Progenitor cell of endocrine pancreas (in vitro differentiated cells): ENCODE measurements at regions not wholly inside any gene's neighbourhood (a gene's known extent, or its start where the extent isn't known, plus 50 kb on each side); places are given as distances from the start of the nearest gene placed in this dataset.

Experiments
- DNase-seq: peaks from one replicate; pipeline ENCODE4 v3.0.0; 2021; ENCODE audit warnings: low spot score; ENCODE audit not compliant: unreplicated experiment
- H3K27ac Mint-ChIP-seq: 2 replicates; pipeline ENCODE4 v1.8.0; 2021; ENCODE audit warnings: mild to moderate bottlenecking, moderate library complexity, mixed read lengths
- H3K27me3 Mint-ChIP-seq: 2 replicates; pipeline ENCODE4 v1.8.0; 2021; ENCODE audit warnings: mixed read lengths
- H3K36me3 Mint-ChIP-seq: 2 replicates; pipeline ENCODE4 v1.8.0; 2022; ENCODE audit warnings: mixed read lengths; ENCODE audit not compliant: insufficient read depth
- H3K4me1 Mint-ChIP-seq: 2 replicates; pipeline ENCODE4 v1.8.0; 2021; ENCODE audit warnings: low read depth, mixed read lengths
- H3K4me3 Mint-ChIP-seq: 2 replicates; pipeline ENCODE4 v1.8.0; 2021; ENCODE audit warnings: low read depth, mild to moderate bottlenecking, moderate library complexity, mixed read lengths
- H3K9me3 Mint-ChIP-seq: 2 replicates; pipeline ENCODE4 v1.8.0; 2021; ENCODE audit warnings: low read depth, mixed read lengths
- CTCF ChIP-seq: fragments of 200-600 bp; sonication (generic); IDR thresholded peaks from one replicate; pipeline ENCODE4 v1.5.0; 2021; ENCODE audit warnings: antibody characterized with exemption, mild to moderate bottlenecking; ENCODE audit not compliant: unreplicated experiment

GRCh38 chr11:45036733-45037132, 86.0 kb upstream of the TP53I11 start:
- no peak for DNase-seq
- H3K27ac Mint-ChIP-seq, result no peak overlapping the region
- H3K27me3 Mint-ChIP-seq, result peaks cover 44% of the 10 kb centered on the region
- no peaks in the 10 kb centered on the region for H3K4me1 Mint-ChIP-seq
- H3K9me3 Mint-ChIP-seq, result peaks cover 10% of the 10 kb centered on the region
- no peak for TF ChIP-seq CTCF
- no peaks in the 10 kb centered on the region for H3K36me3 Mint-ChIP-seq
- H3K4me3 Mint-ChIP-seq, result no peak overlapping the region

GRCh38 chr11:45037434-45038005, 86.8 kb upstream of the TP53I11 start:
- DNase-seq, result no peak

GRCh38 chr11:45038923-45039322, 88.2 kb upstream of the TP53I11 start:
- H3K4me3 Mint-ChIP-seq, result no peak overlapping the region

More at GRCh38 chr11:45037434-45038005, 86.8 kb upstream of the TP53I11 start:
- Mint-ChIP-seq H3K9me3 (peaks cover 10% of the 10 kb centered on the region), H3K27me3 (peaks cover 42% of the 10 kb centered on the region), H3K36me3 (no peaks in the 10 kb centered on the region), H3K4me3 (no peak overlapping the region), H3K4me1 (no peaks in the 10 kb centered on the region), H3K27ac (no peak overlapping the region)
- no peak for TF ChIP-seq CTCF

GRCh38 chr11:45041596-45041995, 90.9 kb upstream of the TP53I11 start:
- no peak for DNase-seq
- Mint-ChIP-seq H3K27me3 (peaks cover 38% of the 10 kb centered on the region), H3K9me3 (peaks cover 10% of the 10 kb centered on the region), H3K4me1 (no peaks in the 10 kb centered on the region), H3K4me3 (no peak overlapping the region), H3K36me3 (no peaks in the 10 kb centered on the region), H3K27ac (no peak overlapping the region)
- TF ChIP-seq CTCF, result no peak

More at GRCh38 chr11:45038923-45039322, 88.2 kb upstream of the TP53I11 start:
- TF ChIP-seq CTCF, result no peak
- H3K27ac Mint-ChIP-seq, result no peak overlapping the region
- H3K4me1 Mint-ChIP-seq, result no peaks in the 10 kb centered on the region
- H3K27me3 Mint-ChIP-seq, result peaks cover 31% of the 10 kb centered on the region
- H3K9me3 Mint-ChIP-seq, result peaks cover 10% of the 10 kb centered on the region
- no peaks in the 10 kb centered on the region for H3K36me3 Mint-ChIP-seq
- DNase-seq, result no peak

GRCh38 chr11:45042560-45042959, 91.9 kb upstream of the TP53I11 start:
- Mint-ChIP-seq H3K36me3 (no peaks in the 10 kb centered on the region), H3K9me3 (peaks cover 10% of the 10 kb centered on the region), H3K4me1 (no peaks in the 10 kb centered on the region), H3K27ac (no peak overlapping the region), H3K27me3 (peaks cover 34% of the 10 kb centered on the region), H3K4me3 (no peak overlapping the region)
- TF ChIP-seq CTCF, result no peak
- DNase-seq, result no peak
